GM19372 (cell line): ENCODE measurements at regions not wholly inside any gene's neighbourhood (a gene's known extent, or its start where the extent isn't known, plus 50 kb on each side); places are given as distances from the start of the nearest gene placed in this dataset.
"Not testable (repeated sequence)": the region's sequence is repeated elsewhere in the genome, so short reads cannot be mapped to it uniquely, and the experiment has no call there.

Source experiments
- ATAC-seq: cut with Tn5 transposase; IDR thresholded peaks from one replicate; pipeline ENCODE4 v1.9.1; 2021; ENCODE audit warnings: mild to moderate bottlenecking, low read depth, moderate library complexity; ENCODE audit not compliant: unreplicated experiment

- ATAC-seq: not testable (repeated sequence)
Observed at GRCh38 chr1:30155253-30155652, 568.1 kb downstream of the MATN1 start.

- no peak for ATAC-seq
Observed at GRCh38 chr1:30153743-30154449, 569.5 kb downstream of the MATN1 start.

- ATAC-seq: no peak
Observed at GRCh38 chr1:30151826-30152225, 571.6 kb downstream of the MATN1 start.

GRCh38 chr1:30151119-30151518 lies 572.3 kb downstream of the MATN1 start:
- ATAC-seq: no peak

- ATAC-seq: no peak
Observed at GRCh38 chr1:30149226-30149625, 574.2 kb downstream of the MATN1 start.

GRCh38 chr1:30148676-30149075 lies 574.7 kb downstream of the MATN1 start:
- ATAC-seq: no peak

GRCh38 chr1:30147188-30147587 lies 576.2 kb downstream of the MATN1 start:
- no peak for ATAC-seq

GRCh38 chr1:30146448-30146847 lies 576.9 kb downstream of the MATN1 start:
- ATAC-seq: no peak

- no peak for ATAC-seq
Observed at GRCh38 chr1:30145723-30146303, 577.6 kb downstream of the MATN1 start.

- ATAC-seq: no peak
Observed at GRCh38 chr1:30144831-30145230, 578.6 kb downstream of the MATN1 start.

- no peak for ATAC-seq
Observed at GRCh38 chr1:30143517-30143916, 579.9 kb downstream of the MATN1 start.

- ATAC-seq: no peak
Observed at GRCh38 chr1:30140566-30140965, 582.8 kb downstream of the MATN1 start.

- no peak for ATAC-seq
Observed at GRCh38 chr1:30138891-30139290, 584.5 kb downstream of the MATN1 start.

- no peak for ATAC-seq
Observed at GRCh38 chr1:30137001-30137400, 586.4 kb downstream of the MATN1 start.

GRCh38 chr1:30135698-30136097 lies 587.7 kb downstream of the MATN1 start:
- ATAC-seq: no peak

GRCh38 chr1:30134466-30135217 lies 588.7 kb downstream of the MATN1 start:
- no peak for ATAC-seq

GRCh38 chr1:30133414-30134055 lies 589.9 kb downstream of the MATN1 start:
- no peak for ATAC-seq

- no peak for ATAC-seq
Observed at GRCh38 chr1:30132602-30133286, 590.6 kb downstream of the MATN1 start.

GRCh38 chr1:30130566-30130965 lies 592.8 kb downstream of the MATN1 start:
- not testable (repeated sequence) for ATAC-seq

GRCh38 chr1:30130099-30130498 lies 593.3 kb downstream of the MATN1 start:
- ATAC-seq: no peak
